Bronchial epithelial cell (primary cell): ENCODE measurements at regions not wholly inside any gene's neighbourhood (a gene's known extent, or its start where the extent isn't known, plus 50 kb on each side); places are given as distances from the start of the nearest gene placed in this dataset.

ENCODE experiments used
- DNase-seq: peaks from one replicate; pipeline ENCODE4 v3.0.0-alpha.2; 2010; ENCODE audit warnings: low read depth
- FAIRE-seq: peaks from 2 replicates; lab custom pipeline; 2011; peaks lifted over from hg19 to GRCh38; lab: Jason Lieb, UNC
- H3K27me3 ChIP-seq: 2 replicates; pipeline ENCODE4 v1.5.1; 2011; ENCODE audit warnings: low read length; ENCODE audit not compliant: control insufficient read depth, insufficient read depth
- H3K36me3 ChIP-seq: 2 replicates; pipeline ENCODE4 v1.5.1; 2011; ENCODE audit warnings: low read length; ENCODE audit not compliant: control insufficient read depth, insufficient read depth
- H3K4me3 ChIP-seq: 2 replicates; pipeline ENCODE4 v1.5.1; 2011; ENCODE audit warnings: mild to moderate bottlenecking, low read depth, low read length, control low read depth
- CTCF ChIP-seq: IDR thresholded peaks from 2 replicates; pipeline ENCODE4 v1.5.1; 2011; ENCODE audit warnings: mild to moderate bottlenecking, moderate library complexity, low read length, control low read depth, inconsistent platforms; ENCODE audit not compliant: insufficient read depth, severe bottlenecking

GRCh38 chr6:111938710-111939109, 65.5 kb upstream of the FYN start:
- no peak for TF ChIP-seq CTCF
- H3K36me3 ChIP-seq: no peaks in the 10 kb centered on the region
- no peak overlapping the region for H3K4me3 ChIP-seq
- FAIRE-seq (no peak), DNase-seq (peak; percentile 76)
- H3K27me3 ChIP-seq: no peaks in the 10 kb centered on the region

- DNase-seq: no peak
- Histone ChIP-seq H3K4me3 (no peak overlapping the region), H3K27me3 (no peaks in the 10 kb centered on the region), H3K36me3 (no peaks in the 10 kb centered on the region)
- TF ChIP-seq CTCF: no peak
- FAIRE-seq: no peak
Observed at GRCh38 chr6:111939902-111940301, 66.7 kb upstream of the FYN start.

GRCh38 chr6:111940801-111941200, 67.5 kb upstream of the FYN start:
- FAIRE-seq (no peak), DNase-seq (no peak)
- Histone ChIP-seq H3K27me3 (no peaks in the 10 kb centered on the region), H3K36me3 (no peaks in the 10 kb centered on the region), H3K4me3 (no peak overlapping the region)
- no peak for TF ChIP-seq CTCF

- Histone ChIP-seq H3K36me3 (no peaks in the 10 kb centered on the region), H3K27me3 (no peaks in the 10 kb centered on the region), H3K4me3 (no peak overlapping the region)
- FAIRE-seq (no peak), DNase-seq (no peak)
- no peak for TF ChIP-seq CTCF
Observed at GRCh38 chr6:111941686-111942330, 68.6 kb upstream of the FYN start.

GRCh38 chr6:111942561-111942960, 69.3 kb upstream of the FYN start:
- no peak for FAIRE-seq
- no peak for DNase-seq
- no peak for TF ChIP-seq CTCF
- Histone ChIP-seq H3K27me3 (no peaks in the 10 kb centered on the region), H3K36me3 (no peaks in the 10 kb centered on the region), H3K4me3 (no peak overlapping the region)

GRCh38 chr6:111943266-111943665, 70.0 kb upstream of the FYN start:
- DNase-seq (no peak), FAIRE-seq (no peak)
- Histone ChIP-seq H3K27me3 (no peaks in the 10 kb centered on the region), H3K4me3 (no peak overlapping the region), H3K36me3 (no peaks in the 10 kb centered on the region)
- TF ChIP-seq CTCF: no peak
